ENCODE measurements at regions not wholly inside any gene's neighbourhood (a gene's known extent, or its start where the extent isn't known, plus 50 kb on each side); places are given as distances from the start of the nearest gene placed in this dataset.

GRCh38 chr5:171681677-171682076 lies 103.9 kb upstream of the SMIM23 start:
- TF ChIP-seq POLR2A (IDR thresholded peaks at IDR 0.05) (no peak), CTCF (IDR thresholded peaks at IDR 0.05) (no peak)

Data from body of pancreas (tissue), 4 donors.